ENCODE measurements at regions not wholly inside any gene's neighbourhood (a gene's known extent, or its start where the extent isn't known, plus 50 kb on each side); places are given as distances from the start of the nearest gene placed in this dataset.

DNA sequence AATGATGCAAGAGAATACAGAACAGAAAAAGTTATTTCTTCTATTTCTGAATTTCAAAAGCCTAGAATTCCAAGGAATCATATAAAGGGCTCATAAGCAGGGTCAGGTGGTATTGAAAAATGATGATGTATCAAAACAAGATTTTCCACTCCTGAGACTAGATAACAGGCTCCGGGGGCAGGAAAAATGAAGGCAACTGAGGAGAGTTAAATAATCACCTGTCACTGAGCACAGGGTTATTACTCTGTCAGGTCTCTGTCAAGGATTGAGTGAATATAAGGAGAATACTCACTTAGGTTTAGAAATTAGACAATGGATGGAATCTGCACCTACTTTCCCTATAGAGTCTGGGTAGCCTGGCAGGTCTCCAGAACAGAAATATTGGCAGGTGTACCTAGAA, 76.1 kb upstream of the KHDRBS2 start:
- Histone ChIP-seq H3F3A (replicated peaks; ENCODE audit: insufficient read depth) (no peaks in the 10 kb centered on the region), H3K79me2 (ENCODE audit: insufficient read depth) (no peaks in the 10 kb centered on the region), H2AFZ (ENCODE audit: low read depth) (no peak overlapping the region), H3K4me1 (ENCODE audit: control insufficient read depth in 1 of 2, insufficient read depth in 2 of 2, low read depth in 1 of 2, low read length in 1 of 2) (no peaks in the 10 kb centered on the region), H3K9me2 (no peaks in the 10 kb centered on the region), H3K36me3 (replicated peaks in 1 of 2; ENCODE audit: control insufficient read depth in 1 of 2, insufficient read depth in 2 of 2, low read length in 1 of 2) (no peaks in the 10 kb centered on the region), H3K9ac (no peak overlapping the region), H3K27ac (ENCODE audit: low read depth in 2 of 2, low read length in 1 of 2) (no peak overlapping the region), H3K9me3 (no peaks in the 10 kb centered on the region), H3K4me3 (ENCODE audit: low read depth in 2 of 2, low read length in 1 of 2) (no peak overlapping the region), H4K20me1 (ENCODE audit: insufficient read depth) (no peaks in the 10 kb centered on the region), H3K27me3 (ENCODE audit: insufficient read depth) (no peaks in the 10 kb centered on the region), H3K4me2 (no peak overlapping the region)
- ChIA-PET CTCF (no interaction called here), POLR2A (no interaction called here)
- DNase-seq, result no peak
- TF ChIP-seq, protein P1, sequence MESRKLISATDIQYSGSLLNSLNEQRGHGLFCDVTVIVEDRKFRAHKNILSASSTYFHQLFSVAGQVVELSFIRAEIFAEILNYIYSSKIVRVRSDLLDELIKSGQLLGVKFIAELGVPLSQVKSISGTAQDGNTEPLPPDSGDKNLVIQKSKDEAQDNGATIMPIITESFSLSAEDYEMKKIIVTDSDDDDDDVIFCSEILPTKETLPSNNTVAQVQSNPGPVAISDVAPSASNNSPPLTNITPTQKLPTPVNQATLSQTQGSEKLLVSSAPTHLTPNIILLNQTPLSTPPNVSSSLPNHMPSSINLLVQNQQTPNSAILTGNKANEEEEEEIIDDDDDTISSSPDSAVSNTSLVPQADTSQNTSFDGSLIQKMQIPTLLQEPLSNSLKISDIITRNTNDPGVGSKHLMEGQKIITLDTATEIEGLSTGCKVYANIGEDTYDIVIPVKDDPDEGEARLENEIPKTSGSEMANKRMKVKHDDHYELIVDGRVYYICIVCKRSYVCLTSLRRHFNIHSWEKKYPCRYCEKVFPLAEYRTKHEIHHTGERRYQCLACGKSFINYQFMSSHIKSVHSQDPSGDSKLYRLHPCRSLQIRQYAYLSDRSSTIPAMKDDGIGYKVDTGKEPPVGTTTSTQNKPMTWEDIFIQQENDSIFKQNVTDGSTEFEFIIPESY (IDR thresholded peaks at IDR 0.05; ENCODE audit: borderline replicate concordance, low read depth), result no peak
- no peak for TF ChIP-seq NFIC (IDR thresholded peaks at IDR 0.05; ENCODE audit: borderline replicate concordance)
- TF ChIP-seq, protein P2, sequence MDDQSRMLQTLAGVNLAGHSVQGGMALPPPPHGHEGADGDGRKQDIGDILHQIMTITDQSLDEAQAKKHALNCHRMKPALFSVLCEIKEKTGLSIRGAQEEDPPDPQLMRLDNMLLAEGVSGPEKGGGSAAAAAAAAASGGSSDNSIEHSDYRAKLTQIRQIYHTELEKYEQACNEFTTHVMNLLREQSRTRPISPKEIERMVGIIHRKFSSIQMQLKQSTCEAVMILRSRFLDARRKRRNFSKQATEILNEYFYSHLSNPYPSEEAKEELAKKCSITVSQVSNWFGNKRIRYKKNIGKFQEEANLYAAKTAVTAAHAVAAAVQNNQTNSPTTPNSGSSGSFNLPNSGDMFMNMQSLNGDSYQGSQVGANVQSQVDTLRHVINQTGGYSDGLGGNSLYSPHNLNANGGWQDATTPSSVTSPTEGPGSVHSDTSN (IDR thresholded peaks at IDR 0.05), result no peak
- no peak for TF ChIP-seq RXRA (IDR thresholded peaks at IDR 0.05; ENCODE audit: borderline replicate concordance, low read depth)
- 0% methylated on average over 1 of the region's 1 CpG for WGBS (ENCODE audit: low lambda C conversion rate)

DNA sequence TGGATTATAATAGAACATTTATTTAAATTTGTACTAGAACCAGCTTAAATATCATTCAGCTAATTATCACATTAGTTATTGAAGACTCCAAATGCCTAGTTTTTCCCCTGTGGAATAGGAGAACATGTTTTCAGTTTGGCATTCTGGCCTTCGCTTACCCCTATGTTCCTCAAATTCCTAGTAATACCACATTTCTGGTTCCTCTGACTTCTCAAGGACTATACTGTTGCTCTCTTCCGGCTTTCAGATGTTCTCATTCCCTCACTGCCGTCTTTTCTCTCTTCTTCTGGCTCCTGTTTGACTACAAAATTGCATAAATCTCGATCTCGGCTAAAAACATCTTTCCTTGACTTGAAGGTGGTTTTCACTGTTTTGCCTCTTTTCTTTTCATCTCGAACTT, 71.8 kb upstream of the KHDRBS2 start:
- Histone ChIP-seq H3K4me2 (no peak overlapping the region), H3K9ac (no peak overlapping the region), H3F3A (replicated peaks; ENCODE audit: insufficient read depth) (no peaks in the 10 kb centered on the region), H3K36me3 (replicated peaks in 1 of 2; ENCODE audit: control insufficient read depth in 1 of 2, insufficient read depth in 2 of 2, low read length in 1 of 2) (no peaks in the 10 kb centered on the region), H3K4me3 (ENCODE audit: low read depth in 2 of 2, low read length in 1 of 2) (no peak overlapping the region), H3K4me1 (ENCODE audit: control insufficient read depth in 1 of 2, insufficient read depth in 2 of 2, low read depth in 1 of 2, low read length in 1 of 2) (no peaks in the 10 kb centered on the region), H3K27me3 (ENCODE audit: insufficient read depth) (no peaks in the 10 kb centered on the region), H3K27ac (ENCODE audit: low read depth in 2 of 2, low read length in 1 of 2) (no peak overlapping the region), H3K9me2 (no peaks in the 10 kb centered on the region), H2AFZ (ENCODE audit: low read depth) (no peak overlapping the region), H3K79me2 (ENCODE audit: insufficient read depth) (no peaks in the 10 kb centered on the region), H3K9me3 (no peaks in the 10 kb centered on the region), H4K20me1 (ENCODE audit: insufficient read depth) (no peaks in the 10 kb centered on the region)
- DNase-seq, result no peak
- WGBS (ENCODE audit: low lambda C conversion rate), result 4% methylated on average over 6 of the region's 6 CpGs
- CTCF ChIA-PET, result no interaction called here
- TF ChIP-seq FOSL2 (IDR thresholded peaks at IDR 0.05; ENCODE audit: borderline replicate concordance, low read depth) (no peak), NFIC (IDR thresholded peaks at IDR 0.05; ENCODE audit: borderline replicate concordance) (no peak), GABPA (IDR thresholded peaks at IDR 0.05; ENCODE audit: low read depth) (no peak)
- TF ChIP-seq, protein P3, sequence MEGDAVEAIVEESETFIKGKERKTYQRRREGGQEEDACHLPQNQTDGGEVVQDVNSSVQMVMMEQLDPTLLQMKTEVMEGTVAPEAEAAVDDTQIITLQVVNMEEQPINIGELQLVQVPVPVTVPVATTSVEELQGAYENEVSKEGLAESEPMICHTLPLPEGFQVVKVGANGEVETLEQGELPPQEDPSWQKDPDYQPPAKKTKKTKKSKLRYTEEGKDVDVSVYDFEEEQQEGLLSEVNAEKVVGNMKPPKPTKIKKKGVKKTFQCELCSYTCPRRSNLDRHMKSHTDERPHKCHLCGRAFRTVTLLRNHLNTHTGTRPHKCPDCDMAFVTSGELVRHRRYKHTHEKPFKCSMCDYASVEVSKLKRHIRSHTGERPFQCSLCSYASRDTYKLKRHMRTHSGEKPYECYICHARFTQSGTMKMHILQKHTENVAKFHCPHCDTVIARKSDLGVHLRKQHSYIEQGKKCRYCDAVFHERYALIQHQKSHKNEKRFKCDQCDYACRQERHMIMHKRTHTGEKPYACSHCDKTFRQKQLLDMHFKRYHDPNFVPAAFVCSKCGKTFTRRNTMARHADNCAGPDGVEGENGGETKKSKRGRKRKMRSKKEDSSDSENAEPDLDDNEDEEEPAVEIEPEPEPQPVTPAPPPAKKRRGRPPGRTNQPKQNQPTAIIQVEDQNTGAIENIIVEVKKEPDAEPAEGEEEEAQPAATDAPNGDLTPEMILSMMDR (IDR thresholded peaks at IDR 0.05), result no peak
- TF ChIP-seq, protein P4, sequence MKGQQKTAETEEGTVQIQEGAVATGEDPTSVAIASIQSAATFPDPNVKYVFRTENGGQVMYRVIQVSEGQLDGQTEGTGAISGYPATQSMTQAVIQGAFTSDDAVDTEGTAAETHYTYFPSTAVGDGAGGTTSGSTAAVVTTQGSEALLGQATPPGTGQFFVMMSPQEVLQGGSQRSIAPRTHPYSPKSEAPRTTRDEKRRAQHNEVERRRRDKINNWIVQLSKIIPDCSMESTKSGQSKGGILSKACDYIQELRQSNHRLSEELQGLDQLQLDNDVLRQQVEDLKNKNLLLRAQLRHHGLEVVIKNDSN (IDR thresholded peaks at IDR 0.05; ENCODE audit: borderline replicate concordance, low read depth), result no peak
- POLR2A ChIA-PET, result no interaction called here
